ENCODE measurements at regions not wholly inside any gene's neighbourhood (a gene's known extent, or its start where the extent isn't known, plus 50 kb on each side); places are given as distances from the start of the nearest gene placed in this dataset.

- no peak for TF ChIP-seq CTCF (IDR thresholded peaks at IDR 0.05; ENCODE audit: low read length)
- no peak for TF ChIP-seq EZH2 (IDR thresholded peaks at IDR 0.05; ENCODE audit: borderline replicate concordance, low read length)
Measured at GRCh38 chr9:120071760-120072159, 508.2 kb downstream of the CDK5RAP2 start.

All from OCI-LY1 (cell line).